HG02798 (cell line): ENCODE measurements at regions not wholly inside any gene's neighbourhood (a gene's known extent, or its start where the extent isn't known, plus 50 kb on each side); places are given as distances from the start of the nearest gene placed in this dataset.

Source experiments
- ATAC-seq: cut with Tn5 transposase; IDR thresholded peaks from one replicate; pipeline ENCODE4 v1.9.1; 2021; ENCODE audit warnings: mild to moderate bottlenecking; ENCODE audit not compliant: unreplicated experiment, poor library complexity

DNA sequence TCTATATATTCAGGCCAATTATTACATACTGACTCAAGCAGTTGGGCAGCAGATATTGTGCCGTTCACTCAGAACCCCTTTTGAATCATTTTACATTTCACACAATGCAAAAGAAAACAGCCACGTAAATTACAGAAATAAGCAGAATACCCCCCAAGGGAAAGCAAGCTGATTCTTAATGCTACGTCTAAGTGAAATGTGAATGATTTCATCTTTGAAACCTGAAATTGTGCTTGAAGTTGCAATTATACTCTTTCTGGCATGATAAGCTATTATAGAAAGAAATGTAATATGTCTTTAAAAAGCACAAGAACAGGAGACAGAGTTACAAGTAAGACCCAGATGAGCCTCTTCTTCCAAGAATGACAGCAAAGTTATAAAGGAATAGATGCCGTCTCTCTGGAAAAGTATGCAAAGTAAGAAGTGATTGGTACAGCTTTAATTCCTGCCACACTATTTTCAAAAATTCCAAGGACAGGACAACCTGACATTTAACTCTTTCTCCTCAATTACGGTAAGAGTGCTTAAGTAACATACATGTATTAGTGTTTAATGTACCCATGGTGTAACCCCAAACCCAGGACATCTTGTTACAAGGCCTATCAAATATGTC, 891.5 kb upstream of the ADGRL2 start:
- ATAC-seq, result no peak

DNA sequence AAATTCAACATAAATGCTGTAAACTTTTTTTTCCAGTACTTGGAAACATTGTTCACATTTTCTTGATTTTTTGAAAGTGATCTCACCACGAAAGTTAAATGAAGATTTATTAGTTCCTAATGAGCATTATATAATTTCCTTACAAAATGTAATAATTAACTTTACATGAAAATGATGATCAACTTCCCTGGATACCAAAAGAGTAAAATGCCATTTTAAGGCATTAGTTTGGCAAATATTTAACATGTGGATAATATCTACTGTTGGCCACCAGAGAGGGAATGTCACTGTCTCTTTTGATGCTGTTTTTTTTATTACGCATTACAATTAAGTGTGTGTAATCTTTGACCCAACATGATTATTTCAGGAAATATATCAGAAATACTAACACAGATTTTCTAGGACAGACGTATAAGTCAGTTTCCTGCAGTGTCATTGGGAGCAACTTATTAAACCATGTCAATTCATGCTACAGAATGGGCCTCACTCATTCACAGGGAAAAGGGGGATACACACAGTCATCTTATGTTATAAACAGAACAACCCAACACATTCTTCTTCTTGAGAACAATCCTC, 903.9 kb upstream of the ADGRL2 start:
- no peak for ATAC-seq

DNA sequence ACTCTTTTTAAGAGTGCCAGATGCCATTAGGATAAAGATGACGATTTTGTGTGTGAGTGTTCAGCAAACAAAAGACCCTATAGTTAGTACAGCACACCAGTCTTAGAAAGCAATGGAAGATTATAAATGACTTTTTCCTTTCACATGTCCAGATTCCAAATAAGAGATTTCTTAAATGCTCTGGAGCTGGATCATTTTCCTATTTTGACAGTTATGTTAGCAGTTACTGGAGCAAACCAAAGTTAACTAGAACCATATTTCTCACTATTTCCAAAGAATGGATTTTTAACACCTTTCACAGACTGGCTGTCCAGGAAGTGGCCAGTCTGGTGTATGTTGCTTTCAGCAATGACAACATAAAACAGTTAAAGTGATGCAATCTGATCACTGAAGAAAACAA, 905.8 kb upstream of the ADGRL2 start:
- no peak for ATAC-seq

DNA sequence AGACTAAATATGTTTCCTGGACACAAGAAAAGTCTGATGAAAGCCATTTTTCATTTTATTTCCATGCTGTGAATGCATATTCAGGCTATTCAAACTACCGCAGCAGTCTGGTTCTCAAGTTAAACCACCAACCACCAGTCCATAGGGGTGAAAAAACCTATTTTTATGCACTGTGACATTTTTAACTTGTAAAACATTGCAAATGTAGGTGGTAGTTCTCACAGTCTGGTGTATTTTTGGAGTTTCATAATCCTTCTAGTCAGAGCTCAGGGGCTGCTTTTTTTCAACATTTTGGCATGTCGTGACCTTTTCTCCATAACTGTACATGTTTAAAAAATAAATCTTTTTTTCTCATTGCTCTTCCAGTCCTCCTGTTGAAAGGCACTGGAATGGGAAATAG, 907.6 kb upstream of the ADGRL2 start:
- no peak for ATAC-seq

DNA sequence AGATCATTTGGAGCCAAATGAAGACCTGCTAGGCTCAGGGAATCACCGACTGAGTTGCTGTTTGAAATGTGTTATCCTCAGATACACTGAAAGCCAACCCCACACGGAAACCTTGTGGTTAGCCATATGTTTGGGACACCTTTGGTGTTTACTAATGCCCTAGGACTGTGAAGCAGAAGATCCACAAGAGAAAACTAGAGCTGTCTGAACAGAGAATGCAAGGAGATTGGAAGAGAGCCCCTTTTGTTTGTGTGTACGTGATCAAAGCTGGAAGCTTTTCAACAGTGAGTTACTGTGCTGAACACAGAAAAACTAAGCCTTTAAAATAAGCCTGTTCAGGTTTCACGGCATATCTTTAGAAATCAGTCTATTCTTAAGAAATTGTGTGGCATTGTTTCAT, 908.2 kb upstream of the ADGRL2 start:
- no peak for ATAC-seq

DNA sequence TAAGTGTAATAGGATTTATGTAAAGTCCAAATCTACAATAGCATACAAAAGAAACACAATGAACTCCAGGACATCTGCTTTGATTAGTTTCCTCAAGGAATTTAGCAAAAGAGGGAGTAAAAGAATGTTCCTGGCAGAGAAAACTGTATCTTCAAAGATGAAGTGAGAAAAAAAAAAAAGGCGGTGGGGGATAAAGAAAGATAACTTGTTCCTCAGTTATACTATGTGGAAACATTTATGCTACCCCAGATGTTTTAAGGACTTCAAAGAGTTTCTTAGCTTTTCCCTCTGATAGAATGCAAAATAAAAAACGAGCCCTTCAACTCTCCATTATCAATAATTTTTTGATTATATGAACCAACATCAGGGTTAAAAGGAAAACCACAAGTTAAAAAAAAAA, 908.9 kb upstream of the ADGRL2 start:
- no peak for ATAC-seq

DNA sequence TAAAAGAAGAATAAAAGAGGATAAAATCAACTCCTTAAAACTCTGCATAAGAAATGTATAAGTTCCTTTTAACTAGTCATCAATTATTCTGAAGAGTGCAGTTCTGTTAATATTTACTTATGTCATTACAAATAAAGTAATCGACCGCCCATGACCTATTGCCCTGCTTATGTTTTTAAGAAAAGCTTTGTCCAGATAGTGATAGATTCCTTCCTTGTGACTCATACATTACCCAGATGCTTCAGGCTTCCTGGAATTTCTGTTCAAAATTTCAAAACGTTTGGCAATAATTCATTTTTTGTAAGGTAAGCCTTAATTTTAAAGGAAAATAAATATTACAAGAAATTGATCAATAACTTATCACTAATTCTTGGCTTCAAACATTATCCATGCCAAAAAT, 918.2 kb upstream of the ADGRL2 start:
- no peak for ATAC-seq

DNA sequence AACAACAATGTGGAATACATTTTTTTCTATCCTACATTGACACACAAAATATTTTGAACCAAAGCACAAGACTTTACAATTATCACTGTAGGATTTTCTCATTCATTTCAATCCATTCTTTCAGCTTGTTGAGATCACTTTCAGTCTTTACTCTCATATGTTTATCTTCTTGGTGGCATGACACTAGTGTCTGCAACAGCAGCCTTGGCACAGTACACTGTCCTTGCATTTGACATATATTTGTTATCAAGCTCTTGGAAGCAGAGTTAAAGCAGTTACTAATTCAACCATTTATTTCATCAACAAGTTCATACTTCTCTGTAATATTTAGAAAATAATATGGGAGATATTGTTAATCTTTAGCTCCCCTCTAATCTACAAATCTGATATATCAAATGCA, 922.4 kb upstream of the ADGRL2 start:
- ATAC-seq, result no peak

DNA sequence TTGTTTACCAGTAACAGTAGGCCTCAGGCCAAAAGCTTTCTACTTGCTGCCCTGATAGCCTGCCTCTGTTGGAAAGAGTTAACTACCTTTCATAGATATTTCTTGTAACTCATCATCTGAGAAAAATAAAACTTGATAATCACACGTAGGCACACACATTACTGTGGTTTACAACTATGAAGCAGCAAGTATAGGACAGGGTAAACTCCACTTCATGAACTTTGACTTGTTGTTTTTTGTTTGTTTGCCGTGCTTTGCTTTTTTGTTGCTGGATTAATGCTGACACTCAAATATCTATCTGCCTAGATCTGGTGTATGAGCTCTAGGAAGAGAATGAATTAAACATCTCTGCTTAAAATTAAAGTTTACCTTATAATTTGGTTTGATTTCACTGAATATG, 924.7 kb upstream of the ADGRL2 start:
- no peak for ATAC-seq

DNA sequence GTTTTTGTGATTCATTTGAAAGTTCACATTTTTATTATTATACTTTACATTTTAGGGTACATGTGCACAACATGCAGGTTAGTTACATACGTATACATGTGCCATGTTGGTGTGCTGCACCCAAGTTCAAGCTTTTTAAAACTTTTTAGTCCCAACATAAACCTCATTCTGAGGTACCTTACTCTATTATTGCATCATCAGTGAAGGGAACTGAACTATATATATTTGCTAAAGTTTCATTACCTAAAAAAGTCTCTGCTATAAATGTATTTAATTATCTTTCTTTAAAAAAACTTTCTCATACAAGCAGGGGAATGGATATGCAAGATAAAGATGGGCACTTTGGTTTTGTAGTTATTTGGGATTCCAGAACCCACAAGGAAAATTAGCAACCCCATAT, 931.4 kb upstream of the ADGRL2 start:
- no peak for ATAC-seq

DNA sequence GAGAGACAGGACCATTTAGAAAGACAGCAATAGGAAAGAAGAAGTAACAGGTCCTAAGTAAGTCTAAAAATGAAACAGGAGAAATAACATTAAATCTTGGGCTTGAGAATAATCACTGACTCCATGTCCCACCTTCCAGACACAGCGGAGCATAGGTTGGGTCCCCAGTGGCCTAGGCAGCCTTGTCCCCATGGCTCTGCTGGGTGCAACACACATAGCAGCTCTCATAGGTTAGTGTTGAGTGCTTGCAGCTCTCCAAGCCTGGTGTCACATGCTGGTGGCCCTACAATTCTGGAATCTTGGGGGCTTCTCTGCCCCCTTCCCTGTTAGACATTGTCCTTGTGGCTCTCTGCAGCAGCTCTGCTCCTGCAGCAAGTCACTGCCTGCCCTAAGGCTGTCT, 952.8 kb upstream of the ADGRL2 start:
- ATAC-seq, result no peak

DNA sequence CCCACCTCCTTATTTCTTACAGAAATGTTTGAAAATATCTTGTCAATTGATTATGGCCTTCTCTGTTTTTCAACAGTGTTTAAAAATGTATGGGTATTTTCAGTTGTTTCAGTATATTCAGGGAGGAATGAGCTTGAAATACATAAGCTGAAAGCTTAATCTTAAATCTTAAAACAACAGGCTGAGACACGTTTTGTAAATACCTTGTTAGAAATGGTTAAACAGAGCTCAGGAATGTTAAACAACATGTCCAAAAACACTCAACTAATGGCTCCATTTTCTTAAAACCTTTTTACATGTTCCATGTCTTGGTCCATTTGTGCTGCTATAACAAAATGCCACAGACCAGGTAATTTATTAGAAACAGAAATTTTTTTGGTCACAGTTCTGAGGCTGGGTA, 953.8 kb upstream of the ADGRL2 start:
- no peak for ATAC-seq

DNA sequence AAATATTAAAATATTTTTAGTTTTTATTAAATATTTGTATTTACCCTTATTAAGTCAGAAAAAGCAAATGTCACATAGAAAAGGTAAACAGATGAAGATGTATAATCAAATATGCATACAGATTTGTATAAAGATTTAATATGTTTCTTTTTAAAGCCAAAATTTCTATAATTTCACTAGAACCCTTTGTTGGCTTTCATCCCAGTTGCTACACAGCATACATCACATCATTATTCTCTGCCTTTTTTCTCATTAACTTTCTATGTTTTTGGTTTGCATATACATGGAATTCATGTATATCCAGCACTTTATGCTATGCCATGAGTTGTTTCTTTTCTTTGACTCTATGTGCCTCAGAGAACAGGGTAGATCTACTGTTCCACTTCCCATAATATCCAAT, 957.9 kb upstream of the ADGRL2 start:
- ATAC-seq, result no peak

DNA sequence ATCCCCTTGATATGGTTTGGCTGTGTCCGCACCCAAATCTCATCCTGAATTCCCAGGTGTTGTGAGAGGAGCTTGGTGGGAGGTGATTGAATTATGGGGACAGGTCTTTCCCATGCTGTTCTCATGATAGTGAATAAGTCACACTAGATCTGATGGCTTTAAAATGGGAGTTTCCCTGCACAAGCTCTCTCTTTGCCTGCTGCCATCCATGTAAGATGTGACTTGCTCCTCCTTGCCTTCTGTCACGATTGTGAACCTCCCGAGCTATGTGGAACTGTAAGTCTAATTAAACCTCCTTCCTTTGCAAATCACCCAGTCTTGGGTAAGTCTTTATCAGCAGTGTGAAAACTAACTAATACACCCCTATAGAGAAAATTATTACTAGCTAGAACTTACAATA, 959.5 kb upstream of the ADGRL2 start:
- no peak for ATAC-seq

DNA sequence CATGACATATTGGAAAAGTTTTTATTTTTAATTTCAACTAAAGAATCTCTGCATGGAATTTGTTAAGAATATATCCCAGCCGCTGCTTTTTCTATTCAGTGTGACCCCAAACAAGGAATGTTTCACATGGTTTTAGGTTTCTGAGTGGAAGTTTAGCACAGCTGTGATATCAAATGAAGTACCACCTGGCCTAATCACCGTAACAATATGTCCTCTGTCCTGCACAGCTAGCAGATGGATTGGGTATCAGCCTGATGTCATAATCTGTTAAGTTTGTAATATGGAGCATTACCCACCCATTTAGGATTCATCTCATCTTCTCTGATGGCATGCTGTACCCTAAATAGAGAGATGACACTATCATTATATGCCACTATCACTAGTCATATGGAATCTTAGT, 963.7 kb upstream of the ADGRL2 start:
- ATAC-seq, result no peak

DNA sequence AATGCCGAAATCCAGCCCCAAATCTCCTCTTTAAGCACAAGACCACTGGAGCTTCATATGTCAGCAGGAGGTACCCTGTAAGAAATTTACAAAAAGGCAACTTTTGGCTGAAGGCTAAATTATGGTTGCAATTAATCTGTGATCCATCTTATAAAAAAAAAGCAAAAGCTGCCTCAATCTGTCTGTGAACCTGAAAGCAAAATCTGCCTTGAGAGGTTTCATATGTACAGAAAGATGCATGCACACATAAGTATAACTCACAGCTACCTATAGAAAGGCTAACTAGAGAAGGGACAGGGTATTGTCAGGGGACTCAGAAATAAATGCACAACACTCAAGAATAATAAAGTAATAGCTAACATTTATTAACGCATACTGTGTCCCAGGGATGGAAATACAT, 964.2 kb upstream of the ADGRL2 start:
- no peak for ATAC-seq

DNA sequence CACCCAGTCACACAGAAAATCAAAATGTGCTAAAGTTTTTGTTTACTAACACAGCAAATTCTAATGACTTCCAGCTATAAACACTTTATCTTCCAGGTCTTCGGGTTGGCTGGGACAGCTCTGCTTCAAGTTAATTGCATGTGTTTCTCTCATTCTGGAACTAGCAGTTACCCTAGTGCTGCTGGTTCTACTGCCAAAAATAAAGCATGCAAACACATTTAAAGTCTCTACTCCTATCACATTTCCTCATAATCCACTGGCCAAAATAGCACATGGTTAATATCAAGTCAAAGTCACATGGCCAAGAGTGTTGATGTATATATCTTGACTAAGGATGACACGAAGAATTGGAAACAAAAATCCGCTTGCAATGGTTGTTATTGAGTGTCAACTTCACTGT, 973.1 kb upstream of the ADGRL2 start:
- no peak for ATAC-seq

DNA sequence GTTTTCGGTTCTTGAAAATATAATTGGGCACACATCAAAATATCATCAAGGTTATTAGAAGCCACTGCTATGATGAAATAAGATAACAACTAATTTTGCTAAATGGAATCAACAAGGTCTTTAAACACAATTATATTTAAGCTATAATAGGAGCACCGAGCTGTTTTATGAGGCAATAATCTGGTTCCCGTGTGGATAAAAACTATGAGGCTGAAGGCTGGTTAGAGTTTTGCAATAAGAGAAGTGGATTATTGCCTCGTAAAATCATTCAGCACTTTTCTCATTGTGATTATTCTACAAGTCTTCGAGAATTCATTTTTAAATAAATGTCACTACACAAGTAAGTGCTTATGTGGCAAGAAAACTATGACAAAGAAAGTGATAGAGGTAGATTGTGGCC, 975.7 kb upstream of the ADGRL2 start:
- ATAC-seq, result no peak

DNA sequence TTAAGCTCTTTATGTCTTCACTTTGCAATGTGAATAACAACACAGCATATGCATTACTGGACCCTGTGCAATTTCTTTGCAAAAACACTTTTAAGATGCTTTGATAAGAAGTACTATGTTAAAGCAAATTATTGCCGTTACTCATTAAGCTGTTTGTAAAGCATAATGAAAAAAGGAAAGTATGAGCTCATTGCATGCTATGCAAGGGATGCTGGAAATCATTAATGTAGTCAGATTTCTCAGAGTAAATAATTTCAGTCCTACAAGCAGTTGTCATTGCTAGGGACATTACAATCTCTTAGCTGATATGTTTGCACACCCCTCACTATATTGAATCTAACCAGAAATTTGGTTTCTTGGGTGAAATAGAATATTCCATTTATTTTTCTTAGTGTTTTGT, 982.5 kb upstream of the ADGRL2 start:
- no peak for ATAC-seq

DNA sequence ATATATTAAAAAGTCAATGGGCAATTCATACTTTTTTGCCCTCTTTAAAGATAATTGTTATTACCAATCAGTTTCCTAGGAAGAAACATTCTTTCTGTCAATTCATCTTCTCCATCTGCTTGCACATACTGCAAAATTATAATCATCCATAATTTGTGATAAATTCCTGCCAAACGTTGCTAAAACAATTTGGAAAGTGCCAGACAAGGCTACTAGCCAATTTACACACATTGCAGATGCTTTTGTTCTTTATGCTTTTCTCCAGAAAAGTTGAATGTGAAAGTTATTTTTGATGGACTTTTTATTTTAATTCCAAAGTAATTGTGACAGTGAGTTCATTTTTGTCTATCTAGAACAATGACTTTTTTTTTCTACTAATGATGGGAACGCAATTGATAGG, 992.8 kb upstream of the ADGRL2 start:
- no peak for ATAC-seq

DNA sequence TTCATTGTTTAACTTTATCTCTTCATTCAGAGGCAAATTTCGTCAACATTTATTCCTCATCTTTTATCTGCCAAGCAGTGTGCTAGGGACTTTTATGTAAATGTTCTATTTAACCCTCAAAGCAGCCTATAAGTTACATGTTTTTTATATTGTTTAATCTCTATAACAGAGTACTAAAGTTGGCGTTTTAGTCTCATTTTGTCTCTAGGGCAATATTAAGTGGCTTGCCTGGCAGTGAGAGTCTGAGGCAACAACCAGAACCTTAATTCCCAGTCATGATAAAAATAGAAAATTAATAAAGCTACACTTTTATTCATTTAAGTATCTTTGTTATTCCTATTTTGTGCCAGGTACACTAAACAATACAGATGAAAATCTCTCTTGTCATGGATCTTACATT, 994.3 kb upstream of the ADGRL2 start:
- no peak for ATAC-seq

DNA sequence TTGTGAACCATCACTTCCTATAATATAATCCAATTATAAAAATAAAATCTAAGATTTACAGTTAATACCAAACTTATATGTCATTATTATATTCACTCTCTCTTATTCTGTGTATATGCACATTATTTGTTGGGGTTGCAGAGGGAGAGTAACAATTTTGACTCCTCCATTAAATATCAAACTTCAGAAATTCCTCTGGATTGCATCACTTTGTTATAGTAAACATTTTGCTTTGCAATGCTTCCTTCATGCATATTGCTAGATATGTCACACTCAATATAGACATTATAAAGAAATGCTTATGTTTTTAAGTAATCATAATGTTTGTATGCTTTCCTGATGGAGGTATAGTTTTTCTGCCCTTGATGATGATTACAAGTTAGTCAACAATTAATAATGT, 999.0 kb upstream of the ADGRL2 start:
- ATAC-seq, result no peak

DNA sequence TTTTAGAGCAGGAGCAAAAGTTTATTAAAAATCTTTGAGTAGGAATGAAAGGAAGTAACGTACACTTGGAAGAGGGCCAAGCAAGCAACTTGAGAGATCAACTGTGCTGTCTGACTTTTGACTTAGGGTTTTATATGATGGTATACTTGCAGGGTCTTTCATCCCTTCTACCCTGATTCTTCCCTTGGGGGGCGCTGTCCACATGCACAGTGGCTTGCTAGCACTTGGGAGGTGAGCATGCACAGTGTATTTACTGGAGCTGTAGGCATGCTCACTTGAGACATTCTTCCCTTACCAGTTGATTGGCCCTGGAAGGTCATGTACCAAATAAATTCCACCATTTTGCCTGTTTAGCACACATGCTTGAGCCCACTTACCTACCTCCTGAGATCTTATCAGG, 1001.3 kb upstream of the ADGRL2 start:
- ATAC-seq, result no peak
